HCT116 (cell line): ENCODE measurements at regions not wholly inside any gene's neighbourhood (a gene's known extent, or its start where the extent isn't known, plus 50 kb on each side); places are given as distances from the start of the nearest gene placed in this dataset.

Experiments used
- CTCF ChIP-seq, 3 experiments: fragments of 200-600 bp in 1 of 3; sonication (generic) in 1 of 3; IDR thresholded peaks in 2 of 3; conservative IDR thresholded peaks in 1 of 3; 2 replicates each; pipeline ENCODE4 v1.5.1; 2012 to 2017; ENCODE audit warnings: low read depth in 2 of 3, low read length in 2 of 3, antibody characterized with exemption in 1 of 3, borderline replicate concordance in 1 of 3, control low read depth in 1 of 3, mild to moderate bottlenecking in 1 of 3, mixed read lengths in 1 of 3, mixed run types in 1 of 3, moderate library complexity in 1 of 3; ENCODE audit not compliant: insufficient read depth in 1 of 3
- ELF1 ChIP-seq: IDR thresholded peaks from 2 replicates; pipeline ENCODE4 v1.6.1; 2012; ENCODE audit warnings: low read depth, borderline replicate concordance
- EZH2 ChIP-seq: fragments of 200-600 bp; sonication (generic); IDR thresholded peaks from 2 replicates; pipeline ENCODE4 v1.6.1; 2017; ENCODE audit warnings: antibody characterized with exemption, mixed run types
- FOSL1 ChIP-seq: IDR thresholded peaks from 2 replicates; pipeline ENCODE4 v1.6.1; 2012; ENCODE audit warnings: low read depth
- MAX ChIP-seq: IDR thresholded peaks from 2 replicates; pipeline ENCODE4 v1.6.1; 2012
- POLR2A ChIP-seq: IDR thresholded peaks from 2 replicates; pipeline ENCODE4 v1.7.0; 2011; ENCODE audit warnings: borderline replicate concordance; ENCODE audit not compliant: insufficient read depth, insufficient read length; ENCODE audit errors: extremely low read depth
- POLR2AphosphoS5 ChIP-seq: IDR thresholded peaks from 2 replicates; pipeline ENCODE4 v1.6.1; 2011; ENCODE audit warnings: mild to moderate bottlenecking, low read depth, low read length, moderate library complexity
- SRF ChIP-seq: IDR thresholded peaks from 2 replicates; pipeline ENCODE4 v1.6.1; 2012; ENCODE audit warnings: low read depth
- YY1 ChIP-seq: IDR thresholded peaks from 2 replicates; pipeline ENCODE4 v1.6.1; 2011; ENCODE audit warnings: low read length, low read depth, moderate library complexity, mild to moderate bottlenecking; ENCODE audit not compliant: insufficient replicate concordance; ENCODE audit errors: extremely low read depth
- TF ChIP-seq, protein P1 (sequence below): IDR thresholded peaks from 2 replicates; pipeline ENCODE4 v1.6.1; 2011; ENCODE audit warnings: mild to moderate bottlenecking, low read length, moderate library complexity; ENCODE audit not compliant: insufficient replicate concordance; ENCODE audit errors: extremely low read depth

- TF ChIP-seq CTCF (IDR thresholded peaks at IDR 0.05 in 2 of 3, conservative IDR thresholded peaks at IDR 0.05 in 1 of 3; ENCODE audit: borderline replicate concordance in 1 of 3, insufficient read depth in 1 of 3, low read depth in 2 of 3, low read length in 2 of 3) = no peak
- no peak; the same call in 1 of the 2 replicates for TF ChIP-seq FOSL1
- TF ChIP-seq MAX = no peak
- no peak for TF ChIP-seq ELF1
- no peak for TF ChIP-seq EZH2
- TF ChIP-seq YY1 = no peak
- no peak for TF ChIP-seq SRF
- no peak for TF ChIP-seq POLR2AphosphoS5
- TF ChIP-seq, protein P1, sequence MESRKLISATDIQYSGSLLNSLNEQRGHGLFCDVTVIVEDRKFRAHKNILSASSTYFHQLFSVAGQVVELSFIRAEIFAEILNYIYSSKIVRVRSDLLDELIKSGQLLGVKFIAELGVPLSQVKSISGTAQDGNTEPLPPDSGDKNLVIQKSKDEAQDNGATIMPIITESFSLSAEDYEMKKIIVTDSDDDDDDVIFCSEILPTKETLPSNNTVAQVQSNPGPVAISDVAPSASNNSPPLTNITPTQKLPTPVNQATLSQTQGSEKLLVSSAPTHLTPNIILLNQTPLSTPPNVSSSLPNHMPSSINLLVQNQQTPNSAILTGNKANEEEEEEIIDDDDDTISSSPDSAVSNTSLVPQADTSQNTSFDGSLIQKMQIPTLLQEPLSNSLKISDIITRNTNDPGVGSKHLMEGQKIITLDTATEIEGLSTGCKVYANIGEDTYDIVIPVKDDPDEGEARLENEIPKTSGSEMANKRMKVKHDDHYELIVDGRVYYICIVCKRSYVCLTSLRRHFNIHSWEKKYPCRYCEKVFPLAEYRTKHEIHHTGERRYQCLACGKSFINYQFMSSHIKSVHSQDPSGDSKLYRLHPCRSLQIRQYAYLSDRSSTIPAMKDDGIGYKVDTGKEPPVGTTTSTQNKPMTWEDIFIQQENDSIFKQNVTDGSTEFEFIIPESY = no peak
- no peak for TF ChIP-seq POLR2A
These were observed 66.7 kb upstream of the MYO3A start for GRCh38 chr10:25867321-25867720.
